Activated T-cell treated with anti-CD3 and anti-CD28 coated beads, Interleukin-2, amount 50 U/mL, for 4 hours (primary cell): ENCODE measurements at regions not wholly inside any gene's neighbourhood (a gene's known extent, or its start where the extent isn't known, plus 50 kb on each side); places are given as distances from the start of the nearest gene placed in this dataset.

Experiments
- ATAC-seq, 2 donors: fragments of 200-7000 bp; cut with Tn5 transposase; one replicate each; pipeline ENCODE4 v1.10.0; 2021
- DNase-seq: peaks from one replicate; pipeline ENCODE4 v3.0.0-alpha.2; 2020
- H3K27me3 Mint-ChIP-seq: one replicate; pipeline ENCODE4 v1.8.0; 2021; ENCODE audit warnings: low read depth, mixed read lengths
- H3K36me3 Mint-ChIP-seq: one replicate; pipeline ENCODE4 v1.8.0; 2022; ENCODE audit warnings: mixed read lengths; ENCODE audit not compliant: insufficient read depth
- H3K4me1 Mint-ChIP-seq: one replicate; pipeline ENCODE4 v1.8.0; 2021; ENCODE audit warnings: low read depth, mixed read lengths
- H3K4me3 Mint-ChIP-seq: one replicate; pipeline ENCODE4 v1.8.0; 2021; ENCODE audit warnings: mild to moderate bottlenecking, moderate library complexity, mixed read lengths
- H3K9me3 Mint-ChIP-seq: one replicate; pipeline ENCODE4 v1.8.0; 2021; ENCODE audit warnings: mixed read lengths

GRCh38 chr2:2886922-2887321 lies 490.7 kb downstream of the EIPR1 start:
- ATAC-seq, result no peak
- no peaks in the 10 kb centered on the region for H3K36me3 Mint-ChIP-seq
- DNase-seq, result no peak
- no peak overlapping the region for H3K4me3 Mint-ChIP-seq
- peaks cover 8% of the 10 kb centered on the region for H3K9me3 Mint-ChIP-seq
- no peaks in the 10 kb centered on the region for H3K4me1 Mint-ChIP-seq
- H3K27me3 Mint-ChIP-seq, result peaks cover 4% of the 10 kb centered on the region

GRCh38 chr2:2881499-2881898 lies 496.1 kb downstream of the EIPR1 start:
- DNase-seq (no peak), ATAC-seq (no peak)
- Mint-ChIP-seq H3K4me1 (no peaks in the 10 kb centered on the region), H3K4me3 (no peak overlapping the region), H3K27me3 (peaks cover 2% of the 10 kb centered on the region), H3K9me3 (peaks cover 8% of the 10 kb centered on the region), H3K36me3 (no peaks in the 10 kb centered on the region)

- H3K4me3 Mint-ChIP-seq, result no peak overlapping the region
These were observed 496.7 kb downstream of the EIPR1 start for GRCh38 chr2:2880938-2881337.

GRCh38 chr2:2879781-2880180 lies 497.8 kb downstream of the EIPR1 start:
- H3K4me3 Mint-ChIP-seq, result no peak overlapping the region
- no peaks in the 10 kb centered on the region for H3K4me1 Mint-ChIP-seq
- H3K36me3 Mint-ChIP-seq, result no peaks in the 10 kb centered on the region
- DNase-seq, result no peak
- no peak for ATAC-seq
- no peaks in the 10 kb centered on the region for H3K27me3 Mint-ChIP-seq
- peaks cover 8% of the 10 kb centered on the region for H3K9me3 Mint-ChIP-seq

More at GRCh38 chr2:2880938-2881337, 496.7 kb downstream of the EIPR1 start:
- DNase-seq, result no peak
- Mint-ChIP-seq H3K9me3 (peaks cover 8% of the 10 kb centered on the region), H3K4me1 (no peaks in the 10 kb centered on the region), H3K27me3 (no peaks in the 10 kb centered on the region), H3K36me3 (no peaks in the 10 kb centered on the region)
- ATAC-seq, result no peak

GRCh38 chr2:2879071-2879470 lies 498.5 kb downstream of the EIPR1 start:
- H3K27me3 Mint-ChIP-seq, result no peaks in the 10 kb centered on the region
- no peaks in the 10 kb centered on the region for H3K4me1 Mint-ChIP-seq
- H3K4me3 Mint-ChIP-seq, result no peak overlapping the region
- ATAC-seq (no peak), DNase-seq (no peak)
- H3K9me3 Mint-ChIP-seq, result peaks cover 8% of the 10 kb centered on the region
- no peaks in the 10 kb centered on the region for H3K36me3 Mint-ChIP-seq

- H3K27me3 Mint-ChIP-seq, result no peaks in the 10 kb centered on the region
- DNase-seq, result no peak
- no peak overlapping the region for H3K4me3 Mint-ChIP-seq
- H3K9me3 Mint-ChIP-seq, result no peaks in the 10 kb centered on the region
- ATAC-seq, result no peak
- H3K4me1 Mint-ChIP-seq, result no peaks in the 10 kb centered on the region
- no peaks in the 10 kb centered on the region for H3K36me3 Mint-ChIP-seq
These were observed 500.2 kb downstream of the EIPR1 start for GRCh38 chr2:2877427-2877826.

- no peaks in the 10 kb centered on the region for H3K36me3 Mint-ChIP-seq
- no peaks in the 10 kb centered on the region for H3K27me3 Mint-ChIP-seq
- no peaks in the 10 kb centered on the region for H3K9me3 Mint-ChIP-seq
- no peaks in the 10 kb centered on the region for H3K4me1 Mint-ChIP-seq
- ATAC-seq (no peak), DNase-seq (no peak)
- H3K4me3 Mint-ChIP-seq, result no peak overlapping the region
These were observed 501.0 kb downstream of the EIPR1 start for GRCh38 chr2:2876331-2877221.

GRCh38 chr2:2875831-2876230 lies 501.8 kb downstream of the EIPR1 start:
- Mint-ChIP-seq H3K36me3 (no peaks in the 10 kb centered on the region), H3K4me3 (no peak overlapping the region), H3K9me3 (no peaks in the 10 kb centered on the region), H3K4me1 (no peaks in the 10 kb centered on the region), H3K27me3 (no peaks in the 10 kb centered on the region)
- DNase-seq, result no peak
- no peak for ATAC-seq

- Mint-ChIP-seq H3K36me3 (no peaks in the 10 kb centered on the region), H3K27me3 (no peaks in the 10 kb centered on the region), H3K9me3 (no peaks in the 10 kb centered on the region), H3K4me3 (no peak overlapping the region), H3K4me1 (no peaks in the 10 kb centered on the region)
- ATAC-seq (no peak), DNase-seq (no peak)
These were observed 502.3 kb downstream of the EIPR1 start for GRCh38 chr2:2875296-2875695.

- Mint-ChIP-seq H3K27me3 (no peaks in the 10 kb centered on the region), H3K9me3 (no peaks in the 10 kb centered on the region), H3K4me1 (no peaks in the 10 kb centered on the region), H3K4me3 (no peak overlapping the region), H3K36me3 (no peaks in the 10 kb centered on the region)
- ATAC-seq, result no peak
- DNase-seq, result no peak
These were observed 502.8 kb downstream of the EIPR1 start for GRCh38 chr2:2874805-2875204.

GRCh38 chr2:2874341-2874740 lies 503.3 kb downstream of the EIPR1 start:
- H3K27me3 Mint-ChIP-seq, result no peaks in the 10 kb centered on the region
- DNase-seq (no peak), ATAC-seq (no peak)
- no peak overlapping the region for H3K4me3 Mint-ChIP-seq
- no peaks in the 10 kb centered on the region for H3K36me3 Mint-ChIP-seq
- H3K9me3 Mint-ChIP-seq, result no peaks in the 10 kb centered on the region
- no peaks in the 10 kb centered on the region for H3K4me1 Mint-ChIP-seq

GRCh38 chr2:2873450-2873811 lies 504.2 kb downstream of the EIPR1 start:
- H3K36me3 Mint-ChIP-seq, result no peaks in the 10 kb centered on the region
- H3K9me3 Mint-ChIP-seq, result no peaks in the 10 kb centered on the region
- ATAC-seq (no peak), DNase-seq (no peak)
- no peaks in the 10 kb centered on the region for H3K4me1 Mint-ChIP-seq
- H3K4me3 Mint-ChIP-seq, result no peak overlapping the region
- no peaks in the 10 kb centered on the region for H3K27me3 Mint-ChIP-seq

- Mint-ChIP-seq H3K4me3 (no peak overlapping the region), H3K4me1 (no peaks in the 10 kb centered on the region), H3K9me3 (no peaks in the 10 kb centered on the region), H3K27me3 (no peaks in the 10 kb centered on the region), H3K36me3 (no peaks in the 10 kb centered on the region)
- no peak for DNase-seq
- no peak for ATAC-seq
These were observed 504.7 kb downstream of the EIPR1 start for GRCh38 chr2:2872713-2873449.

- Mint-ChIP-seq H3K9me3 (no peaks in the 10 kb centered on the region), H3K36me3 (no peaks in the 10 kb centered on the region), H3K4me3 (no peak overlapping the region), H3K4me1 (no peaks in the 10 kb centered on the region), H3K27me3 (no peaks in the 10 kb centered on the region)
- DNase-seq (no peak), ATAC-seq (no peak)
These were observed 505.4 kb downstream of the EIPR1 start for GRCh38 chr2:2872309-2872617.
